ENCODE measurements at regions not wholly inside any gene's neighbourhood (a gene's known extent, or its start where the extent isn't known, plus 50 kb on each side); places are given as distances from the start of the nearest gene placed in this dataset.
A peak's percentile ranks its signal among the peaks of the same experiment; 100 is the strongest.

- H3K36me3 Mint-ChIP-seq = no peaks in the 10 kb centered on the region
- no peaks in the 10 kb centered on the region for H3K4me1 Mint-ChIP-seq
- H3K4me3 Mint-ChIP-seq = no peak overlapping the region
- DNase-seq = no peak
- H3K27ac Mint-ChIP-seq = peak overlapping the region; percentile 9
- no peaks in the 10 kb centered on the region for H3K9me3 Mint-ChIP-seq
- CTCF ChIA-PET = no interaction called here
- no peaks in the 10 kb centered on the region for H3K27me3 Mint-ChIP-seq
Observed at GRCh38 chr4:85078016-85078415, 111.5 kb upstream of the WDFY3 start.

GRCh38 chr4:85081196-85081595 lies 114.7 kb upstream of the WDFY3 start:
- DNase-seq = no peak
- no peak overlapping the region for H3K4me3 Mint-ChIP-seq
- H3K36me3 Mint-ChIP-seq = no peaks in the 10 kb centered on the region
- H3K27me3 Mint-ChIP-seq = no peaks in the 10 kb centered on the region
- CTCF ChIA-PET = no interaction called here
- H3K27ac Mint-ChIP-seq = no peak overlapping the region
- H3K4me1 Mint-ChIP-seq = no peaks in the 10 kb centered on the region
- H3K9me3 Mint-ChIP-seq = no peaks in the 10 kb centered on the region

- CTCF ChIA-PET = interaction anchor here (0.7 to 1.7 kb wide), 7 partner anchors 24 to 1670 kb away, joined by 3 to 7 read pairs (median 3); no protein-coding TSS in a partner anchor
- H3K27me3 Mint-ChIP-seq = peaks cover 3% of the 10 kb centered on the region
- DNase-seq = peak; percentile 21
Observed at GRCh38 chr4:85084371-85085094, 118.0 kb upstream of the WDFY3 start.

GRCh38 chr4:85086721-85087120 lies 120.2 kb upstream of the WDFY3 start:
- no peaks in the 10 kb centered on the region for H3K36me3 Mint-ChIP-seq
- H3K9me3 Mint-ChIP-seq = no peaks in the 10 kb centered on the region
- no peak overlapping the region for H3K27ac Mint-ChIP-seq
- CTCF ChIA-PET = no interaction called here
- DNase-seq = no peak
- H3K27me3 Mint-ChIP-seq = peaks cover 3% of the 10 kb centered on the region
- H3K4me1 Mint-ChIP-seq = no peaks in the 10 kb centered on the region
- no peak overlapping the region for H3K4me3 Mint-ChIP-seq

More at GRCh38 chr4:85084371-85085094, 118.0 kb upstream of the WDFY3 start:
- no peaks in the 10 kb centered on the region for H3K9me3 Mint-ChIP-seq
- H3K4me1 Mint-ChIP-seq = no peaks in the 10 kb centered on the region
- no peak overlapping the region for H3K4me3 Mint-ChIP-seq
- H3K36me3 Mint-ChIP-seq = no peaks in the 10 kb centered on the region
- no peak overlapping the region for H3K27ac Mint-ChIP-seq

- CTCF ChIA-PET = no interaction called here
- H3K9me3 Mint-ChIP-seq = no peaks in the 10 kb centered on the region
Observed at GRCh38 chr4:85092536-85092935, 126.0 kb upstream of the WDFY3 start.

GRCh38 chr4:85092943-85093342 lies 126.5 kb upstream of the WDFY3 start:
- no peak overlapping the region for H3K4me3 Mint-ChIP-seq
- CTCF ChIA-PET = no interaction called here
- no peak for DNase-seq
- no peaks in the 10 kb centered on the region for H3K9me3 Mint-ChIP-seq
- H3K36me3 Mint-ChIP-seq = no peaks in the 10 kb centered on the region
- H3K27me3 Mint-ChIP-seq = no peaks in the 10 kb centered on the region
- H3K4me1 Mint-ChIP-seq = no peaks in the 10 kb centered on the region
- no peak overlapping the region for H3K27ac Mint-ChIP-seq

More at GRCh38 chr4:85092536-85092935, 126.0 kb upstream of the WDFY3 start:
- no peak overlapping the region for H3K27ac Mint-ChIP-seq
- no peaks in the 10 kb centered on the region for H3K4me1 Mint-ChIP-seq
- no peaks in the 10 kb centered on the region for H3K27me3 Mint-ChIP-seq
- no peaks in the 10 kb centered on the region for H3K36me3 Mint-ChIP-seq
- no peak for DNase-seq
- no peak overlapping the region for H3K4me3 Mint-ChIP-seq

GRCh38 chr4:85094735-85095134 lies 128.2 kb upstream of the WDFY3 start:
- CTCF ChIA-PET = no interaction called here
- no peak for DNase-seq
- Mint-ChIP-seq H3K4me1 (no peaks in the 10 kb centered on the region), H3K4me3 (no peak overlapping the region), H3K27me3 (no peaks in the 10 kb centered on the region), H3K9me3 (no peaks in the 10 kb centered on the region), H3K27ac (no peak overlapping the region), H3K36me3 (no peaks in the 10 kb centered on the region)

- H3K27me3 Mint-ChIP-seq = no peaks in the 10 kb centered on the region
- H3K4me1 Mint-ChIP-seq = no peaks in the 10 kb centered on the region
- H3K9me3 Mint-ChIP-seq = no peaks in the 10 kb centered on the region
- CTCF ChIA-PET = no interaction called here
- DNase-seq = no peak
- no peak overlapping the region for H3K27ac Mint-ChIP-seq
- H3K4me3 Mint-ChIP-seq = no peak overlapping the region
- H3K36me3 Mint-ChIP-seq = no peaks in the 10 kb centered on the region
Observed at GRCh38 chr4:85102606-85103005, 136.1 kb upstream of the WDFY3 start.

- no peaks in the 10 kb centered on the region for H3K4me1 Mint-ChIP-seq
- H3K9me3 Mint-ChIP-seq = no peaks in the 10 kb centered on the region
- no peaks in the 10 kb centered on the region for H3K27me3 Mint-ChIP-seq
- H3K4me3 Mint-ChIP-seq = no peak overlapping the region
- CTCF ChIA-PET = no interaction called here
- DNase-seq = no peak
- no peak overlapping the region for H3K27ac Mint-ChIP-seq
- H3K36me3 Mint-ChIP-seq = no peaks in the 10 kb centered on the region
Observed at GRCh38 chr4:85106166-85106565, 139.7 kb upstream of the WDFY3 start.

- Mint-ChIP-seq H3K27me3 (no peaks in the 10 kb centered on the region), H3K4me1 (no peaks in the 10 kb centered on the region), H3K4me3 (no peak overlapping the region), H3K36me3 (no peaks in the 10 kb centered on the region), H3K9me3 (no peaks in the 10 kb centered on the region), H3K27ac (no peak overlapping the region)
- no peak for DNase-seq
- CTCF ChIA-PET = no interaction called here
Observed at GRCh38 chr4:85106805-85107336, 140.4 kb upstream of the WDFY3 start.

GRCh38 chr4:85107553-85107952 lies 141.1 kb upstream of the WDFY3 start:
- Mint-ChIP-seq H3K36me3 (no peaks in the 10 kb centered on the region), H3K4me3 (no peak overlapping the region), H3K9me3 (no peaks in the 10 kb centered on the region), H3K27ac (no peak overlapping the region), H3K4me1 (no peaks in the 10 kb centered on the region), H3K27me3 (no peaks in the 10 kb centered on the region)
- CTCF ChIA-PET = interaction anchor here (1.1 kb wide), 1 partner anchor 23 kb away, joined by 3 read pairs; no protein-coding TSS in a partner anchor
- no peak for DNase-seq

GRCh38 chr4:85113706-85114105 lies 147.2 kb upstream of the WDFY3 start:
- H3K27ac Mint-ChIP-seq = no peak overlapping the region
- DNase-seq = no peak
- CTCF ChIA-PET = no interaction called here
- no peaks in the 10 kb centered on the region for H3K27me3 Mint-ChIP-seq
- no peaks in the 10 kb centered on the region for H3K36me3 Mint-ChIP-seq
- no peaks in the 10 kb centered on the region for H3K4me1 Mint-ChIP-seq
- H3K9me3 Mint-ChIP-seq = no peaks in the 10 kb centered on the region
- no peak overlapping the region for H3K4me3 Mint-ChIP-seq

GRCh38 chr4:85114526-85114925 lies 148.0 kb upstream of the WDFY3 start:
- no peaks in the 10 kb centered on the region for H3K27me3 Mint-ChIP-seq

GRCh38 chr4:85116008-85116407 lies 149.5 kb upstream of the WDFY3 start:
- no peak overlapping the region for H3K27ac Mint-ChIP-seq
- no peak for DNase-seq
- H3K4me1 Mint-ChIP-seq = no peaks in the 10 kb centered on the region
- CTCF ChIA-PET = no interaction called here
- no peaks in the 10 kb centered on the region for H3K9me3 Mint-ChIP-seq
- no peak overlapping the region for H3K4me3 Mint-ChIP-seq
- H3K36me3 Mint-ChIP-seq = no peaks in the 10 kb centered on the region
- H3K27me3 Mint-ChIP-seq = no peaks in the 10 kb centered on the region

More at GRCh38 chr4:85114526-85114925, 148.0 kb upstream of the WDFY3 start:
- CTCF ChIA-PET = no interaction called here
- H3K9me3 Mint-ChIP-seq = no peaks in the 10 kb centered on the region
- DNase-seq = no peak
- H3K27ac Mint-ChIP-seq = no peak overlapping the region
- H3K36me3 Mint-ChIP-seq = no peaks in the 10 kb centered on the region
- H3K4me3 Mint-ChIP-seq = no peak overlapping the region
- H3K4me1 Mint-ChIP-seq = no peaks in the 10 kb centered on the region

GRCh38 chr4:85125688-85126087 lies 159.2 kb upstream of the WDFY3 start:
- Mint-ChIP-seq H3K4me3 (no peak overlapping the region), H3K27ac (no peak overlapping the region), H3K27me3 (no peaks in the 10 kb centered on the region), H3K36me3 (no peaks in the 10 kb centered on the region), H3K9me3 (peaks cover 3% of the 10 kb centered on the region), H3K4me1 (no peaks in the 10 kb centered on the region)
- no peak for DNase-seq
- CTCF ChIA-PET = no interaction called here
